ENCODE measurements at regions not wholly inside any gene's neighbourhood (a gene's known extent, or its start where the extent isn't known, plus 50 kb on each side); places are given as distances from the start of the nearest gene placed in this dataset.

DNA sequence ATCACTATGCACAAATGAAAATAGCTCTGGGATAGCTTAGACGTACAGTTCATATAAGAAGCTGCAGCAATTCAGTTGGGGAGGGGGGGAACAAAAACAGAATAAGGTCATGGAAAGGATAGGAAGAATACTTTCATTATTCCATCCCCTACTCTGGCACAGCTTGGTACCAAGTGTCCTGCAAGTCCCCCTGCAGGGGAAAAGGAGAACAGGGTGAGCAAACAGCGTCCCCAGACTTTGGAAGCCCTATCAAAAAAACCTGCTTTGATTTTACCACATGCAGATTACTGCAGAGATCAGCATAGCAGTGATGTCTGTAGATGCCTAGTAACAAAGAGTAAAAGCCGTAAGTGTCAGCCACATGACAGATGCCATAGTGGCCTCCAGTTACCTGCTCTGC, 209.4 kb upstream of the NEIL3 start:
- Mint-ChIP-seq H3K27me3 (ENCODE audit: insufficient read depth, unreplicated experiment) (no peaks in the 10 kb centered on the region), H3K27ac (ENCODE audit: unreplicated experiment) (no peak overlapping the region), H3K4me3 (ENCODE audit: unreplicated experiment) (no peak overlapping the region), H3K36me3 (ENCODE audit: insufficient read depth, unreplicated experiment) (no peaks in the 10 kb centered on the region), H3K4me1 (ENCODE audit: low read depth, unreplicated experiment) (no peaks in the 10 kb centered on the region), H3K9me3 (ENCODE audit: unreplicated experiment) (no peaks in the 10 kb centered on the region)
- Histone ChIP-seq H3K27me3 (replicated peaks; ENCODE audit: control insufficient read depth, insufficient read depth, low read length) (no peaks in the 10 kb centered on the region), H3K9me3 (no peaks in the 10 kb centered on the region), H3K36me3 (ENCODE audit: control insufficient read depth, insufficient read depth, low read length) (no peaks in the 10 kb centered on the region), H3K4me1 (no peaks in the 10 kb centered on the region), H3K4me3 (ENCODE audit: low read depth, low read length) (no peak overlapping the region)
- ChIA-PET CTCF (no interaction called here), POLR2A (no interaction called here)
- no TSS peak for BruUV-seq (replicated peaks)
- intact Hi-C loops (cut with micrococcal nuclease; ENCODE audit: unreplicated experiment), result no loop called here
- no peak for DNase-seq
- TF ChIP-seq, protein P1, sequence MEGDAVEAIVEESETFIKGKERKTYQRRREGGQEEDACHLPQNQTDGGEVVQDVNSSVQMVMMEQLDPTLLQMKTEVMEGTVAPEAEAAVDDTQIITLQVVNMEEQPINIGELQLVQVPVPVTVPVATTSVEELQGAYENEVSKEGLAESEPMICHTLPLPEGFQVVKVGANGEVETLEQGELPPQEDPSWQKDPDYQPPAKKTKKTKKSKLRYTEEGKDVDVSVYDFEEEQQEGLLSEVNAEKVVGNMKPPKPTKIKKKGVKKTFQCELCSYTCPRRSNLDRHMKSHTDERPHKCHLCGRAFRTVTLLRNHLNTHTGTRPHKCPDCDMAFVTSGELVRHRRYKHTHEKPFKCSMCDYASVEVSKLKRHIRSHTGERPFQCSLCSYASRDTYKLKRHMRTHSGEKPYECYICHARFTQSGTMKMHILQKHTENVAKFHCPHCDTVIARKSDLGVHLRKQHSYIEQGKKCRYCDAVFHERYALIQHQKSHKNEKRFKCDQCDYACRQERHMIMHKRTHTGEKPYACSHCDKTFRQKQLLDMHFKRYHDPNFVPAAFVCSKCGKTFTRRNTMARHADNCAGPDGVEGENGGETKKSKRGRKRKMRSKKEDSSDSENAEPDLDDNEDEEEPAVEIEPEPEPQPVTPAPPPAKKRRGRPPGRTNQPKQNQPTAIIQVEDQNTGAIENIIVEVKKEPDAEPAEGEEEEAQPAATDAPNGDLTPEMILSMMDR (IDR thresholded peaks at IDR 0.05; ENCODE audit: insufficient read depth in 1 of 2, low read depth in 1 of 2, low read length in 1 of 2, severe bottlenecking in 1 of 2, unreplicated experiment in 1 of 2), result no peak

DNA sequence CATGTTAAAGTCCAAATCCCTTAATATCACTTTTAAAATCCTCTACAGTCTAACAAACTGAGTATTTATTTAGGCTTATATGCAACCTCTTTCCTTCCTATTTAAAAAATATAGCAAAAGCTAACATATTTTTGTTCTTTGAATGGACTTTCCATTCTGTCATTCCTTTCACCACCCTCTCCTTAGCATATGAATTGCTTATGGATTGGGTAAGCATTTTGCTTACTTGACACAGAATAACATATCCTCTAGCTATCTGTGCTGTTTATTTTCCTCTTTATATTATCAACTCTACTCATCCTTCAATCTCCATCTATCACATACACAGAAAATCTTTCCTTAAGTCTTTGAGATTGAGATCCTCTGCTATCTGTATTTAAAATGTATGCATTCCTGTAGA, 206.1 kb upstream of the NEIL3 start:
- ChIA-PET CTCF (no interaction called here), POLR2A (no interaction called here)
- H3K36me3 ChIP-seq (ENCODE audit: control insufficient read depth, insufficient read depth, low read length), result no peaks in the 10 kb centered on the region
- Mint-ChIP-seq H3K27me3 (ENCODE audit: insufficient read depth, unreplicated experiment) (no peaks in the 10 kb centered on the region), H3K4me3 (ENCODE audit: unreplicated experiment) (no peak overlapping the region), H3K36me3 (ENCODE audit: insufficient read depth, unreplicated experiment) (no peaks in the 10 kb centered on the region), H3K27ac (ENCODE audit: unreplicated experiment) (no peak overlapping the region), H3K4me1 (ENCODE audit: low read depth, unreplicated experiment) (no peaks in the 10 kb centered on the region), H3K9me3 (ENCODE audit: unreplicated experiment) (no peaks in the 10 kb centered on the region)
- DNase-seq, result no peak
- H3K4me1 ChIP-seq, result no peaks in the 10 kb centered on the region
- H3K27me3 ChIP-seq (replicated peaks; ENCODE audit: control insufficient read depth, insufficient read depth, low read length), result no peaks in the 10 kb centered on the region
- intact Hi-C loops (cut with micrococcal nuclease; ENCODE audit: unreplicated experiment), result no loop called here
- H3K9me3 ChIP-seq, result no peaks in the 10 kb centered on the region
- H3K4me3 ChIP-seq (ENCODE audit: low read depth, low read length), result no peak overlapping the region
- BruUV-seq (replicated peaks), result no TSS peak
- TF ChIP-seq, protein P1 (IDR thresholded peaks at IDR 0.05; ENCODE audit: insufficient read depth in 1 of 2, low read depth in 1 of 2, low read length in 1 of 2, severe bottlenecking in 1 of 2, unreplicated experiment in 1 of 2), result no peak

DNA sequence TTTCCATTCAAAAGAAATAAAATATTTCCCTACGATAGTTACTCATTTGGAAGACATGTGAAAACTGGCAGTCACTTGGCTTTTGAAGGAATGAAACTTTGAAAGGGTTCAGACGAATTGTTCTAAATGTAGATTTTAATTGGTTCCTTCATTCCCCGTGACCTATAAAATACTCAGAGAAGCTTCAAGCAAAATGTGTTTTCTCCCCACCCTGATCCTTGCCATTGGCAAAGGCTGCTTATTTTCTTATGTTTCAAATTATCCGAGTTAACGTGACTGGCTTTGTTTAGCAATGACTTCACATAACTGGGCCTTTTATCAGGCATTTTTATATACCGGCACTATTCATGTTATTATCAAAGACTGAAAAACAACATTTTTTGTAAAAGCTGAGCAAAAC, 204.1 kb upstream of the NEIL3 start:
- Mint-ChIP-seq H3K27ac (ENCODE audit: unreplicated experiment) (no peak overlapping the region), H3K4me3 (ENCODE audit: unreplicated experiment) (no peak overlapping the region), H3K36me3 (ENCODE audit: insufficient read depth, unreplicated experiment) (no peaks in the 10 kb centered on the region), H3K4me1 (ENCODE audit: low read depth, unreplicated experiment) (no peaks in the 10 kb centered on the region), H3K27me3 (ENCODE audit: insufficient read depth, unreplicated experiment) (no peaks in the 10 kb centered on the region), H3K9me3 (ENCODE audit: unreplicated experiment) (no peaks in the 10 kb centered on the region)
- ChIA-PET POLR2A (no interaction called here), CTCF (no interaction called here)
- Histone ChIP-seq H3K4me3 (ENCODE audit: low read depth, low read length) (no peak overlapping the region), H3K4me1 (no peaks in the 10 kb centered on the region), H3K9me3 (no peaks in the 10 kb centered on the region), H3K27me3 (replicated peaks; ENCODE audit: control insufficient read depth, insufficient read depth, low read length) (no peaks in the 10 kb centered on the region), H3K36me3 (ENCODE audit: control insufficient read depth, insufficient read depth, low read length) (no peaks in the 10 kb centered on the region)
- TF ChIP-seq, protein P1 (IDR thresholded peaks at IDR 0.05; ENCODE audit: insufficient read depth in 1 of 2, low read depth in 1 of 2, low read length in 1 of 2, severe bottlenecking in 1 of 2, unreplicated experiment in 1 of 2), result no peak
- intact Hi-C loops (cut with micrococcal nuclease; ENCODE audit: unreplicated experiment), result no loop called here
- DNase-seq, result no peak
- no TSS peak for BruUV-seq (replicated peaks)
